H1 (cell line): ENCODE measurements at regions not wholly inside any gene's neighbourhood (a gene's known extent, or its start where the extent isn't known, plus 50 kb on each side); places are given as distances from the start of the nearest gene placed in this dataset.

ENCODE experiments used
- CTCF ChIA-PET: fragments of 300-600 bp; sonication (Branson Sonifier 250); formaldehyde crosslinking; loops from one replicate; lab custom pipeline; 2021; ENCODE audit not compliant: partially characterized antibody; lab: Charles Lee
- POLR2A ChIA-PET: fragments of 300-600 bp; sonication (Branson Sonifier 250); formaldehyde crosslinking; loops from one replicate; lab custom pipeline; 2021; ENCODE audit warnings: inconsistent platforms; ENCODE audit not compliant: partially characterized antibody; lab: Charles Lee
- DNase-seq, 2 experiments: peaks; one replicate each; pipeline versions ENCODE4 v3.0.0 to v3.0.0-alpha.2; 2010 to 2022; ENCODE audit warnings: low spot score in 2 of 2, low read depth in 1 of 2, mixed read lengths in 1 of 2
- FAIRE-seq: peaks from 2 replicates; lab custom pipeline; 2011; peaks lifted over from hg19 to GRCh38; lab: Jason Lieb, UNC
- H2AFZ ChIP-seq: 2 replicates; pipeline ENCODE4 v1.8.1; 2012; ENCODE audit warnings: low read length, inconsistent platforms
- H2AK5ac ChIP-seq: 2 replicates; pipeline ENCODE4 v1.6.1; 2013; ENCODE audit warnings: low read depth, low read length
- H2BK120ac ChIP-seq: replicated peaks from 2 replicates; pipeline ENCODE3; 2013; ENCODE audit warnings: low read depth, low read length, inconsistent platforms
- H2BK12ac ChIP-seq: 2 replicates; pipeline ENCODE4 v1.6.1; 2013; ENCODE audit warnings: low read depth, low read length
- H2BK15ac ChIP-seq: 2 replicates; pipeline ENCODE4 v1.6.1; 2013; ENCODE audit warnings: low read length
- H2BK20ac ChIP-seq: 2 replicates; pipeline ENCODE4 v1.6.1; 2013; ENCODE audit warnings: low read length
- H2BK5ac ChIP-seq: 2 replicates; pipeline ENCODE4 v1.6.1; 2013; ENCODE audit warnings: low read depth, low read length
- H3K14ac ChIP-seq: 2 replicates; pipeline ENCODE4 v1.6.1; 2013; ENCODE audit warnings: inconsistent platforms; ENCODE audit not compliant: insufficient read length
- H3K18ac ChIP-seq: 2 replicates; pipeline ENCODE4 v1.6.1; 2013; ENCODE audit warnings: low read length; ENCODE audit errors: extremely low read depth
- H3K23ac ChIP-seq: 2 replicates; pipeline ENCODE4 v1.6.1; 2013; ENCODE audit warnings: inconsistent platforms; ENCODE audit not compliant: insufficient read length
- H3K23me2 ChIP-seq: 2 replicates; pipeline ENCODE4 v1.6.1; 2013; ENCODE audit warnings: low read depth, low read length
- H3K27ac ChIP-seq: 2 replicates; pipeline ENCODE4 v1.6.1; 2011; ENCODE audit warnings: low read depth, low read length, inconsistent platforms
- H3K27me3 ChIP-seq, 4 experiments: replicated peaks in 1 of 4; 1 replicate in 1 of 4; 2 replicates in 3 of 4; pipeline versions ENCODE4 v1.6.1 to v1.8.1; 2011 to 2013; ENCODE audit warnings: low read length in 3 of 4, mild to moderate bottlenecking in 3 of 4, inconsistent platforms in 2 of 4, mixed read lengths in 2 of 4, moderate library complexity in 1 of 4; ENCODE audit not compliant: control insufficient read depth in 3 of 4, insufficient read depth in 3 of 4; ENCODE audit errors: extremely low read depth in 1 of 4
- H3K36me3 ChIP-seq, 4 experiments: 2 replicates each; pipeline versions ENCODE4 v1.6.1 to v1.8.1; 2011 to 2013; ENCODE audit warnings: mild to moderate bottlenecking in 4 of 4, low read length in 3 of 4, moderate library complexity in 2 of 4, control low read depth in 1 of 4, inconsistent platforms in 1 of 4; ENCODE audit not compliant: insufficient read depth in 4 of 4, control insufficient read depth in 2 of 4
- H3K4ac ChIP-seq: replicated peaks from 2 replicates; pipeline ENCODE3; 2013; ENCODE audit warnings: low read length, low read depth, mixed read lengths, inconsistent platforms; ENCODE audit not compliant: insufficient read length
- H3K4me1 ChIP-seq, 4 experiments: replicated peaks in 1 of 4; 1 replicate in 1 of 4; 2 replicates in 3 of 4; pipeline versions ENCODE4 v1.6.1 to v1.8.1; 2011 to 2013; ENCODE audit warnings: low read length in 3 of 4, inconsistent platforms in 2 of 4, mixed read lengths in 1 of 4; ENCODE audit not compliant: insufficient read depth in 4 of 4, control insufficient read depth in 3 of 4
- H3K4me2 ChIP-seq, 2 experiments: 2 replicates each; pipeline versions ENCODE4 v1.6.1 to v1.8.1; 2011 to 2013; ENCODE audit warnings: low read depth in 2 of 2, low read length in 2 of 2, control low read depth in 1 of 2, inconsistent platforms in 1 of 2, mild to moderate bottlenecking in 1 of 2; ENCODE audit not compliant: insufficient read depth in 1 of 2
- H3K4me3 ChIP-seq, 4 experiments: fragments of 200-600, 300-600 bp in 1 of 4; sonication (generic), shearing (Covaris generic), sonication (Bioruptor Twin) in 1 of 4; 2 replicates each; pipeline versions ENCODE4 v1.5.1 to v1.8.1; 2011 to 2016; ENCODE audit warnings: low read length in 4 of 4, low read depth in 3 of 4, control low read depth in 2 of 4, inconsistent platforms in 2 of 4, mild to moderate bottlenecking in 2 of 4, mixed read lengths in 1 of 4, moderate library complexity in 1 of 4; ENCODE audit not compliant: insufficient read depth in 2 of 4; ENCODE audit errors: extremely low read depth in 1 of 4
- H3K56ac ChIP-seq: replicated peaks from 2 replicates; pipeline ENCODE3; 2013; ENCODE audit warnings: low read depth, mild to moderate bottlenecking, mixed read lengths, low read length, inconsistent platforms; ENCODE audit not compliant: insufficient read length
- H3K79me1 ChIP-seq: 2 replicates; pipeline ENCODE4 v1.6.1; 2013; ENCODE audit warnings: low read depth, low read length, control low read depth
- H3K79me2 ChIP-seq, 2 experiments: 2 replicates each; pipeline versions ENCODE4 v1.6.1 to v1.8.1; 2012 to 2013; ENCODE audit warnings: low read length in 2 of 2, mild to moderate bottlenecking in 2 of 2, inconsistent platforms in 1 of 2; ENCODE audit not compliant: insufficient read depth in 2 of 2, control insufficient read depth in 1 of 2
- H3K9ac ChIP-seq, 4 experiments: replicated peaks in 1 of 4; 1 replicate in 1 of 4; 2 replicates in 3 of 4; pipeline versions ENCODE4 v1.6.1 to v1.8.1; 2011 to 2013; ENCODE audit warnings: low read depth in 3 of 4, low read length in 3 of 4, control low read depth in 2 of 4, mild to moderate bottlenecking in 2 of 4, moderate library complexity in 2 of 4, inconsistent platforms in 1 of 4; ENCODE audit errors: extremely low read depth in 1 of 4
- H3K9me3 ChIP-seq, 2 experiments: 2 replicates each; pipeline versions ENCODE4 v1.6.1 to v1.8.1; 2012 to 2013; ENCODE audit warnings: mild to moderate bottlenecking in 2 of 2, moderate library complexity in 2 of 2, control low read depth in 1 of 2, inconsistent platforms in 1 of 2, low read depth in 1 of 2, low read length in 1 of 2, mixed read lengths in 1 of 2; ENCODE audit not compliant: insufficient read depth in 2 of 2
- H4K20me1 ChIP-seq, 2 experiments: replicated peaks in 1 of 2; 2 replicates each; pipeline versions ENCODE3 to v1.8.1; 2011 to 2013; ENCODE audit warnings: inconsistent platforms in 2 of 2, low read length in 2 of 2, mild to moderate bottlenecking in 1 of 2; ENCODE audit not compliant: insufficient read depth in 2 of 2, control insufficient read depth in 1 of 2
- H4K5ac ChIP-seq: 2 replicates; pipeline ENCODE4 v1.6.1; 2013; ENCODE audit warnings: low read length, low read depth, mixed read lengths, inconsistent platforms; ENCODE audit not compliant: insufficient read length
- H4K8ac ChIP-seq: 2 replicates; pipeline ENCODE4 v1.8.0; 2013; ENCODE audit warnings: mild to moderate bottlenecking, moderate library complexity, low read length, inconsistent platforms; ENCODE audit not compliant: insufficient read depth; ENCODE audit errors: extremely low read depth
- H4K91ac ChIP-seq: replicated peaks from 2 replicates; pipeline ENCODE3; 2013; ENCODE audit warnings: low read length, mixed read lengths, inconsistent platforms; ENCODE audit not compliant: insufficient read length
- BRCA1 ChIP-seq: IDR thresholded peaks from 2 replicates; pipeline ENCODE4 v1.6.1; 2012; ENCODE audit warnings: low read depth, low read length, improper control_type of control experiment
- CBX8 ChIP-seq: fragments of 300-800, 300-1000 bp; sonication (generic); IDR thresholded peaks from 2 replicates; pipeline ENCODE4 v1.7.1; 2016; ENCODE audit warnings: low read depth, low read length, borderline replicate concordance
- GABPA ChIP-seq: IDR thresholded peaks from 2 replicates; pipeline ENCODE4 v1.6.1; 2011; ENCODE audit warnings: mild to moderate bottlenecking, low read length, moderate library complexity, borderline replicate concordance; ENCODE audit not compliant: insufficient read depth
- JUN ChIP-seq: IDR thresholded peaks from 2 replicates; pipeline ENCODE4 v1.6.1; 2011; ENCODE audit warnings: low read depth, mild to moderate bottlenecking, improper control_type of control experiment, low read length
- JUND ChIP-seq: IDR thresholded peaks from 2 replicates; pipeline ENCODE4 v1.6.1; 2011; ENCODE audit warnings: mild to moderate bottlenecking, improper control_type of control experiment, low read length
- KDM5A ChIP-seq: fragments of 200-600 bp; IDR thresholded peaks from 2 replicates; pipeline ENCODE4 v1.7.1; 2012; ENCODE audit warnings: mild to moderate bottlenecking, low read length, inconsistent platforms, mixed read lengths
- NRF1 ChIP-seq: IDR thresholded peaks from 2 replicates; pipeline ENCODE4 v1.6.1; 2011; ENCODE audit warnings: mild to moderate bottlenecking, low read depth, low read length, improper control_type of control experiment
- RAD21 ChIP-seq, 2 experiments: IDR thresholded peaks in 1 of 2; conservative IDR thresholded peaks in 1 of 2; 2 replicates each; pipeline ENCODE4 v1.6.1; 2011; ENCODE audit warnings: low read depth in 2 of 2, low read length in 2 of 2, improper control_type of control experiment in 1 of 2, inconsistent platforms in 1 of 2, mild to moderate bottlenecking in 1 of 2, moderate library complexity in 1 of 2
- RFX5 ChIP-seq: IDR thresholded peaks from 2 replicates; pipeline ENCODE4 v1.6.1; 2011; ENCODE audit warnings: low read depth, low read length, improper control_type of control experiment, borderline replicate concordance
- SP2 ChIP-seq: IDR thresholded peaks from 2 replicates; pipeline ENCODE4 v1.6.1; 2012; ENCODE audit warnings: mild to moderate bottlenecking, low read length, inconsistent platforms
- SP4 ChIP-seq: IDR thresholded peaks from 2 replicates; pipeline ENCODE4 v1.6.1; 2012; ENCODE audit warnings: low read length, inconsistent platforms
- TAF1 ChIP-seq: IDR thresholded peaks from 2 replicates; pipeline ENCODE4 v1.6.1; 2011; ENCODE audit warnings: mild to moderate bottlenecking, low read depth, low read length
- TBP ChIP-seq: IDR thresholded peaks from 2 replicates; pipeline ENCODE4 v1.6.1; 2011; ENCODE audit warnings: low read depth, low read length, improper control_type of control experiment
- WGBS, 2 experiments: shearing (Covaris generic) in 1 of 2; methylation state at CpG; one replicate each; pipeline versions ENCODE4 v1.1.6 to v1.1.7; 2013 to 2015; ENCODE audit warnings: low lambda C conversion rate in 2 of 2, mixed read lengths in 2 of 2, inconsistent platforms in 1 of 2, low coverage in 1 of 2, missing lambda C conversion rate in 1 of 2; ENCODE audit not compliant: insufficient replicate concordance in 2 of 2, insufficient coverage in 1 of 2, insufficient read length in 1 of 2; ENCODE audit errors: extremely low coverage in 1 of 2, missing lambda C conversion rate in 1 of 2; 5-methylcytosine and 5-hydroxymethylcytosine counted together
- TF ChIP-seq, protein P1 (sequence below): IDR thresholded peaks from 2 replicates; pipeline ENCODE4 v1.6.1; 2012; ENCODE audit warnings: inconsistent platforms

DNA sequence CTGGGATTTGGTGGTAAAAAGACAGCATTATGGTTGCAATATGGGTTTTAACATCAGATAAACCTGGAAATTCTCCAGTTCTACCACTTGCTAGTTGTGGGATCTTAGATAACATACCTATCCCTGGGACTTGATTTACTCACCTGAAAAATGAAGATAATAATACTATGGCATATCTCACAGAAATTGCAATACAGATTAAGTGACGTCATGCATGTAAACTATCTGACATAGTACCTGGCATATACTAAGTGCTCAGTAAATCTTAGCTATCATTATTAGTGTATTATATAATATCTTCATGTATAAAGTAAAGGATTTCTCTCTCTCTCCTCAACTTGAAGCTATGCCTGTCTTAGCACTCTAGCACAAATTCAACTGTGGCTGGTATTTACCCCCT is 192.5 kb downstream of the PCDH19 start:
- no peak overlapping the region for H3K4ac ChIP-seq
- H3K23me2 ChIP-seq: no peaks in the 10 kb centered on the region
- no peak overlapping the region for H3K4me3 ChIP-seq
- peak overlapping the region; percentile 6 for H3K56ac ChIP-seq
- no peak overlapping the region for H3K14ac ChIP-seq
- 92% methylated on average over 1 of the region's 1 CpG; no CpG with 5 or more reads in 1 of the 2 experiments for WGBS, 2 experiments
- H2BK120ac ChIP-seq: no peak overlapping the region
- no peak overlapping the region for H2AK5ac ChIP-seq
- no peak overlapping the region for H4K91ac ChIP-seq
- H4K5ac ChIP-seq: no peak overlapping the region
- H3K9me3 ChIP-seq: no peaks in the 10 kb centered on the region
- H3K27me3 ChIP-seq: no peaks in the 10 kb centered on the region
- no peak overlapping the region for H2BK20ac ChIP-seq
- no peak overlapping the region for H2AFZ ChIP-seq
- no peaks in the 10 kb centered on the region for H3K4me1 ChIP-seq
- H2BK15ac ChIP-seq: no peak overlapping the region
- DNase-seq: no peak
- ChIA-PET CTCF (no interaction called here), POLR2A (no interaction called here)
- no peak overlapping the region for H3K4me2 ChIP-seq
- TF ChIP-seq KDM5A: no peak
- TF ChIP-seq, protein P1, sequence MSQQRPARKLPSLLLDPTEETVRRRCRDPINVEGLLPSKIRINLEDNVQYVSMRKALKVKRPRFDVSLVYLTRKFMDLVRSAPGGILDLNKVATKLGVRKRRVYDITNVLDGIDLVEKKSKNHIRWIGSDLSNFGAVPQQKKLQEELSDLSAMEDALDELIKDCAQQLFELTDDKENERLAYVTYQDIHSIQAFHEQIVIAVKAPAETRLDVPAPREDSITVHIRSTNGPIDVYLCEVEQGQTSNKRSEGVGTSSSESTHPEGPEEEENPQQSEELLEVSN: no peak
- TF ChIP-seq GABPA: no peak
- TF ChIP-seq JUN: no peak
- TF ChIP-seq SP4: no peak
- no peak for TF ChIP-seq BRCA1
- TF ChIP-seq TBP: no peak
- no peak for TF ChIP-seq CBX8
- no peak for TF ChIP-seq JUND
- no peak for TF ChIP-seq TAF1
- TF ChIP-seq NRF1: no peak
- TF ChIP-seq SP2: no peak
- no peak for TF ChIP-seq RAD21 (IDR thresholded peaks at IDR 0.05 in 1 of 2, conservative IDR thresholded peaks at IDR 0.05 in 1 of 2; ENCODE audit: low read depth in 2 of 2, low read length in 2 of 2)
- TF ChIP-seq RFX5: no peak
- no peak for FAIRE-seq
- no peak overlapping the region for H2BK5ac ChIP-seq
- no peaks in the 10 kb centered on the region for H4K20me1 ChIP-seq
- no peaks in the 10 kb centered on the region for H3K79me1 ChIP-seq
- H3K36me3 ChIP-seq: no peaks in the 10 kb centered on the region
- H3K23ac ChIP-seq: no peak overlapping the region
- no peak overlapping the region for H2BK12ac ChIP-seq
- no peaks in the 10 kb centered on the region for H3K79me2 ChIP-seq
- H3K9ac ChIP-seq: no peak overlapping the region
- no peak overlapping the region for H3K18ac ChIP-seq
- no peak overlapping the region for H4K8ac ChIP-seq
- no peak overlapping the region for H3K27ac ChIP-seq
